DOHH2 (cell line): ENCODE measurements at regions not wholly inside any gene's neighbourhood (a gene's known extent, or its start where the extent isn't known, plus 50 kb on each side); places are given as distances from the start of the nearest gene placed in this dataset.
A peak's percentile ranks its signal among the peaks of the same experiment; 100 is the strongest.

Experiments
- H3F3A ChIP-seq: fragments of 200-600 bp; sonication (generic), shearing (Covaris generic); 2 replicates; pipeline ENCODE4 v1.6.0; 2016; ENCODE audit warnings: antibody characterized with exemption, mild to moderate bottlenecking; ENCODE audit not compliant: control insufficient read depth, insufficient read depth
- H3K27ac ChIP-seq: fragments of 200-600 bp; sonication (generic); 2 replicates; pipeline ENCODE4 v1.5.1; 2014; ENCODE audit warnings: low read depth, mild to moderate bottlenecking, low read length, moderate library complexity
- H3K27me3 ChIP-seq: fragments of 200-600 bp; sonication (generic); 2 replicates; pipeline ENCODE4 v1.6.1; 2014; ENCODE audit warnings: mild to moderate bottlenecking, low read length, mixed read lengths; ENCODE audit not compliant: control insufficient read depth
- H3K36me3 ChIP-seq: fragments of 200-600 bp; sonication (generic); 2 replicates; pipeline ENCODE4 v1.6.1; 2014; ENCODE audit warnings: mild to moderate bottlenecking, low read length, moderate library complexity, mixed read lengths; ENCODE audit not compliant: control insufficient read depth
- H3K4me1 ChIP-seq: fragments of 200-600 bp; sonication (generic); 2 replicates; pipeline ENCODE4 v1.6.1; 2014; ENCODE audit warnings: mild to moderate bottlenecking, low read length, mixed read lengths; ENCODE audit not compliant: control insufficient read depth
- H3K4me2 ChIP-seq: fragments of 200-600 bp; sonication (generic); 2 replicates; pipeline ENCODE4 v1.6.0; 2014; ENCODE audit warnings: mild to moderate bottlenecking, low read length, moderate library complexity
- H3K4me3 ChIP-seq: fragments of 200-600 bp; sonication (generic); 2 replicates; pipeline ENCODE4 v1.5.1; 2014; ENCODE audit warnings: mild to moderate bottlenecking, low read length, mixed read lengths
- H3K79me2 ChIP-seq: fragments of 200-600 bp; sonication (generic); 2 replicates; pipeline ENCODE4 v1.6.1; 2014; ENCODE audit warnings: mild to moderate bottlenecking, low read length, mixed read lengths; ENCODE audit not compliant: control insufficient read depth
- H3K9me2 ChIP-seq: fragments of 200-600 bp; sonication (generic); replicated peaks from 2 replicates; pipeline ENCODE4 v1.6.1; 2014; ENCODE audit warnings: mild to moderate bottlenecking, low read length, mixed read lengths; ENCODE audit not compliant: control insufficient read depth
- H3K9me3 ChIP-seq: fragments of 200-600 bp; sonication (generic); 2 replicates; pipeline ENCODE4 v1.6.1; 2014; ENCODE audit warnings: antibody characterized with exemption, low read length, mixed read lengths; ENCODE audit not compliant: control insufficient read depth, insufficient read depth
- H4K20me1 ChIP-seq: fragments of 200-600 bp; sonication (generic); 2 replicates; pipeline ENCODE4 v1.6.0; 2014; ENCODE audit warnings: low read depth, mild to moderate bottlenecking, antibody characterized with exemption, low read length, moderate library complexity; ENCODE audit not compliant: control insufficient read depth, insufficient read depth
- EZH2phosphoT487 ChIP-seq: fragments of 200-600 bp; sonication (generic); IDR thresholded peaks from 2 replicates; pipeline ENCODE4 v1.6.1; 2017; ENCODE audit warnings: borderline replicate concordance, mild to moderate bottlenecking, antibody characterized with exemption, low read length, moderate library complexity, mixed read lengths
- TF ChIP-seq, protein P1 (sequence below): fragments of 200-600 bp; sonication (generic); IDR thresholded peaks from one replicate; pipeline ENCODE4 v1.5.1; 2014; ENCODE audit warnings: antibody characterized with exemption, mild to moderate bottlenecking, low read depth, low read length; ENCODE audit not compliant: poor library complexity, severe bottlenecking

DNA sequence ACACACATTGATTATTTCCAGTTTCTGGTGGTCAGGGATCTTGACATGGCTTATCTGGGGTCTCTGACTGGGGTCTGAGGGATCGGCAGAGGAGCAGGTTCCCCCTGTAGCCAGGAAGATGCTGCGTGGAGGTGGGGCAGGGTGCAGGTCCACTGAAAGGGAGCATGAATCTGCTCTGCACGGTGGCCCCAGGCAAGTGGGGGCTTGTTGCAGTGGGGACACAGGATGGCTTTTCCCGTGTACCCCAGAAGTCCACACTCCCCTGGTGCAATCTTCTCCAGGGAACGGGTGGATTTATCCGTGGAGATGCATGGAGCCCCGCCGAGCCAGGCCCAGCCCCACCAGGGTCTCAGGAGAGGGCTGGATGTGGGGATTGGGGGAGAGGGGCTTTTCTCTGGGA lies 210.4 kb upstream of the C14orf180 start:
- H3F3A ChIP-seq: no peaks in the 10 kb centered on the region

DNA sequence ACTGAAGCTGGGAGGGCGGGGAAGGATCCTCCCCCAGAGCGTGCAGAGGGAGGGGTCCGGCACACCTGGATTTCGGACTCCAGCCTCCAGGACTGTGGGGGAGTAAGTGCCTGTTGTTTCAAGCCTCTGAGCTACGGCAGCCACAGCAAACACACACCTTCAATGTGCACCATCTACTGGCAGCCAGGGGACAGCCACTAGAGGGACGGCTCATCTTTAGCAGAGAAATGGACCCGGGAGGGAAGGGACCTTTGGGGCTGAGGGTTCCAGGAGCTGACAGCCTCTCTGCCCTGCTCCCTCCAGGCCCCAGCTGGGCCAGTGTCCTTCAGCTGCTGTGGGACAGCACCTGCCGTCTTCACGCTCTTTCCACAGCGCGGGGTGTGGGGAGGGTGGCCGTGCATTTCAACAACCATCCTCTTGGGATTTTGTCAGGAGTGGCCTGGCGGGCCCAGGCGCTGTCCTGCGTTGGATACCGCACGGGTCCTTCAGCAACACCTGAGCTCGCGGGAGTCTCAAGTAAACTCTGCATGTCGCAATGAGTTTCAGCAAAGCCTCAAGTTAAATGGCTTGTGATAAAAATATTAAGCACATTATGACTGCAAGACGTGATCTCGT lies 209.2 kb upstream of the C14orf180 start:
- Histone ChIP-seq H3K9me3 (no peaks in the 10 kb centered on the region), H3K4me3 (no peak overlapping the region), H3K79me2 (no peaks in the 10 kb centered on the region), H3K9me2 (no peaks in the 10 kb centered on the region), H3K4me2 (no peak overlapping the region), H3K27ac (no peak overlapping the region), H4K20me1 (no peaks in the 10 kb centered on the region), H3K4me1 (no peaks in the 10 kb centered on the region), H3F3A (no peaks in the 10 kb centered on the region), H3K27me3 (no peaks in the 10 kb centered on the region), H3K36me3 (no peaks in the 10 kb centered on the region)
- TF ChIP-seq, protein P1, sequence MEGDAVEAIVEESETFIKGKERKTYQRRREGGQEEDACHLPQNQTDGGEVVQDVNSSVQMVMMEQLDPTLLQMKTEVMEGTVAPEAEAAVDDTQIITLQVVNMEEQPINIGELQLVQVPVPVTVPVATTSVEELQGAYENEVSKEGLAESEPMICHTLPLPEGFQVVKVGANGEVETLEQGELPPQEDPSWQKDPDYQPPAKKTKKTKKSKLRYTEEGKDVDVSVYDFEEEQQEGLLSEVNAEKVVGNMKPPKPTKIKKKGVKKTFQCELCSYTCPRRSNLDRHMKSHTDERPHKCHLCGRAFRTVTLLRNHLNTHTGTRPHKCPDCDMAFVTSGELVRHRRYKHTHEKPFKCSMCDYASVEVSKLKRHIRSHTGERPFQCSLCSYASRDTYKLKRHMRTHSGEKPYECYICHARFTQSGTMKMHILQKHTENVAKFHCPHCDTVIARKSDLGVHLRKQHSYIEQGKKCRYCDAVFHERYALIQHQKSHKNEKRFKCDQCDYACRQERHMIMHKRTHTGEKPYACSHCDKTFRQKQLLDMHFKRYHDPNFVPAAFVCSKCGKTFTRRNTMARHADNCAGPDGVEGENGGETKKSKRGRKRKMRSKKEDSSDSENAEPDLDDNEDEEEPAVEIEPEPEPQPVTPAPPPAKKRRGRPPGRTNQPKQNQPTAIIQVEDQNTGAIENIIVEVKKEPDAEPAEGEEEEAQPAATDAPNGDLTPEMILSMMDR: peak; percentile 16
- TF ChIP-seq EZH2phosphoT487: no peak

More for the DNA sequence above, 210.4 kb upstream of the C14orf180 start:
- Histone ChIP-seq H3K9me2 (no peaks in the 10 kb centered on the region), H3K4me2 (no peak overlapping the region), H3K9me3 (no peaks in the 10 kb centered on the region), H3K27ac (no peak overlapping the region), H3K4me1 (no peaks in the 10 kb centered on the region), H3K79me2 (no peaks in the 10 kb centered on the region), H3K4me3 (no peak overlapping the region), H3K27me3 (no peaks in the 10 kb centered on the region), H3K36me3 (no peaks in the 10 kb centered on the region), H4K20me1 (no peaks in the 10 kb centered on the region)
- no peak for TF ChIP-seq EZH2phosphoT487
- TF ChIP-seq, protein P1: no peak

DNA sequence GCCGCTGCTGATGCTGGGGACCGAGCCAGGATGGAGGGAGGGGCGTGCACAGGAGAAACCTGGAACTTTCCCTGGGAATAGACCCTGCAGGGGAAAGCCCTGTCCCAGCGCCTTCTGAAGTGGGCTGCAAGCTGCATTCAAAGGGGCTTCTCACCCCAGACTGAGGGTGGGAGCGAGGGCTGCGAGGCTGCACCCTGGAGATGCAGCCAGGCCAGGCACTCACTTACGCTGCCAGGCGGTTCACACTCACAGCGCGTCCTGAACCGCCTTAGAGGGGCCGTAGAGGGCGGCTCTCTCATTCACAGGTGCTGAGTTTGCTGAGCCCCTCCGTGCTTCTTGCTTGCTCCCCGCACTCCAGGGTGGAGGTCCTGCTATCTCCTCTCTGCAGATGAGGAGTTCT lies 208.5 kb upstream of the C14orf180 start:
- Histone ChIP-seq H4K20me1 (no peaks in the 10 kb centered on the region), H3K4me1 (no peaks in the 10 kb centered on the region), H3K27ac (no peak overlapping the region), H3K27me3 (no peaks in the 10 kb centered on the region), H3K79me2 (no peaks in the 10 kb centered on the region), H3K36me3 (no peaks in the 10 kb centered on the region), H3K4me3 (no peak overlapping the region), H3F3A (no peaks in the 10 kb centered on the region), H3K4me2 (no peak overlapping the region), H3K9me2 (no peaks in the 10 kb centered on the region), H3K9me3 (no peaks in the 10 kb centered on the region)
- TF ChIP-seq EZH2phosphoT487: no peak
- TF ChIP-seq, protein P1: no peak

DNA sequence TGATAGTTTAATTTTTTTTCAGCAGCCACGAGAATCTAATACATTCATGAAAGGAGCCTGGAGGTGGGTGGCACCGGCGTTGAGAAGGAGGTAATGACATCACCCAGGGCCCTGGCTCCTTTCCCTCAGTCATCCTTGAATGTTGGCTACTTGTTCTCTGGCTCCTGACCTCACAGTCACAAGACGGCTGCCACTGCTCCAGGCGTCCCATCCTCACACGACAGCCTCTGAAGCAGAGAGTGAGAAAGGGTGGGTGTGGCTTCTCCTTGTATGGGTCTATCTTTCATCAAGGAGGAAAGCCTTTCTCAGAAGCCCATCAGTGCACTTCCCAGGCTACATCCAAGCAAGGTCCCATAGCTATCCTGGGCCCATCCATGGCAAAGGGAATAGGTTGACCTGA lies 207.6 kb upstream of the C14orf180 start:
- Histone ChIP-seq H3K27me3 (no peaks in the 10 kb centered on the region), H3K4me1 (no peaks in the 10 kb centered on the region), H4K20me1 (no peaks in the 10 kb centered on the region), H3K4me2 (no peak overlapping the region), H3K27ac (no peak overlapping the region), H3K79me2 (no peaks in the 10 kb centered on the region), H3K4me3 (no peak overlapping the region), H3F3A (no peaks in the 10 kb centered on the region), H3K36me3 (no peaks in the 10 kb centered on the region), H3K9me3 (no peaks in the 10 kb centered on the region), H3K9me2 (no peaks in the 10 kb centered on the region)
- no peak for TF ChIP-seq EZH2phosphoT487
- TF ChIP-seq, protein P1: no peak
